H1 (cell line): ENCODE measurements at regions not wholly inside any gene's neighbourhood (a gene's known extent, or its start where the extent isn't known, plus 50 kb on each side); places are given as distances from the start of the nearest gene placed in this dataset.

Source experiments
- CTCF ChIA-PET: fragments of 300-600 bp; sonication (Branson Sonifier 250); formaldehyde crosslinking; loops from one replicate; lab custom pipeline; 2021; ENCODE audit not compliant: partially characterized antibody; lab: Charles Lee
- POLR2A ChIA-PET: fragments of 300-600 bp; sonication (Branson Sonifier 250); formaldehyde crosslinking; loops from one replicate; lab custom pipeline; 2021; ENCODE audit warnings: inconsistent platforms; ENCODE audit not compliant: partially characterized antibody; lab: Charles Lee
- DNase-seq, 2 experiments: peaks; one replicate each; pipeline versions ENCODE4 v3.0.0 to v3.0.0-alpha.2; 2010 to 2022; ENCODE audit warnings: low spot score in 2 of 2, low read depth in 1 of 2, mixed read lengths in 1 of 2
- FAIRE-seq: peaks from 2 replicates; lab custom pipeline; 2011; peaks lifted over from hg19 to GRCh38; lab: Jason Lieb, UNC
- H2AFZ ChIP-seq: 2 replicates; pipeline ENCODE4 v1.8.1; 2012; ENCODE audit warnings: low read length, inconsistent platforms
- H2AK5ac ChIP-seq: 2 replicates; pipeline ENCODE4 v1.6.1; 2013; ENCODE audit warnings: low read depth, low read length
- H2BK120ac ChIP-seq: replicated peaks from 2 replicates; pipeline ENCODE3; 2013; ENCODE audit warnings: low read depth, low read length, inconsistent platforms
- H2BK12ac ChIP-seq: 2 replicates; pipeline ENCODE4 v1.6.1; 2013; ENCODE audit warnings: low read depth, low read length
- H2BK15ac ChIP-seq: 2 replicates; pipeline ENCODE4 v1.6.1; 2013; ENCODE audit warnings: low read length
- H2BK20ac ChIP-seq: 2 replicates; pipeline ENCODE4 v1.6.1; 2013; ENCODE audit warnings: low read length
- H2BK5ac ChIP-seq: 2 replicates; pipeline ENCODE4 v1.6.1; 2013; ENCODE audit warnings: low read depth, low read length
- H3K14ac ChIP-seq: 2 replicates; pipeline ENCODE4 v1.6.1; 2013; ENCODE audit warnings: inconsistent platforms; ENCODE audit not compliant: insufficient read length
- H3K18ac ChIP-seq: 2 replicates; pipeline ENCODE4 v1.6.1; 2013; ENCODE audit warnings: low read length; ENCODE audit errors: extremely low read depth
- H3K23ac ChIP-seq: 2 replicates; pipeline ENCODE4 v1.6.1; 2013; ENCODE audit warnings: inconsistent platforms; ENCODE audit not compliant: insufficient read length
- H3K23me2 ChIP-seq: 2 replicates; pipeline ENCODE4 v1.6.1; 2013; ENCODE audit warnings: low read depth, low read length
- H3K27ac ChIP-seq: 2 replicates; pipeline ENCODE4 v1.6.1; 2011; ENCODE audit warnings: low read depth, low read length, inconsistent platforms
- H3K27me3 ChIP-seq, 4 experiments: replicated peaks in 1 of 4; 1 replicate in 1 of 4; 2 replicates in 3 of 4; pipeline versions ENCODE4 v1.6.1 to v1.8.1; 2011 to 2013; ENCODE audit warnings: low read length in 3 of 4, mild to moderate bottlenecking in 3 of 4, inconsistent platforms in 2 of 4, mixed read lengths in 2 of 4, moderate library complexity in 1 of 4; ENCODE audit not compliant: control insufficient read depth in 3 of 4, insufficient read depth in 3 of 4; ENCODE audit errors: extremely low read depth in 1 of 4
- H3K36me3 ChIP-seq, 4 experiments: 2 replicates each; pipeline versions ENCODE4 v1.6.1 to v1.8.1; 2011 to 2013; ENCODE audit warnings: mild to moderate bottlenecking in 4 of 4, low read length in 3 of 4, moderate library complexity in 2 of 4, control low read depth in 1 of 4, inconsistent platforms in 1 of 4; ENCODE audit not compliant: insufficient read depth in 4 of 4, control insufficient read depth in 2 of 4
- H3K4ac ChIP-seq: replicated peaks from 2 replicates; pipeline ENCODE3; 2013; ENCODE audit warnings: low read length, low read depth, mixed read lengths, inconsistent platforms; ENCODE audit not compliant: insufficient read length
- H3K4me1 ChIP-seq, 4 experiments: replicated peaks in 1 of 4; 1 replicate in 1 of 4; 2 replicates in 3 of 4; pipeline versions ENCODE4 v1.6.1 to v1.8.1; 2011 to 2013; ENCODE audit warnings: low read length in 3 of 4, inconsistent platforms in 2 of 4, mixed read lengths in 1 of 4; ENCODE audit not compliant: insufficient read depth in 4 of 4, control insufficient read depth in 3 of 4
- H3K4me2 ChIP-seq, 2 experiments: 2 replicates each; pipeline versions ENCODE4 v1.6.1 to v1.8.1; 2011 to 2013; ENCODE audit warnings: low read depth in 2 of 2, low read length in 2 of 2, control low read depth in 1 of 2, inconsistent platforms in 1 of 2, mild to moderate bottlenecking in 1 of 2; ENCODE audit not compliant: insufficient read depth in 1 of 2
- H3K4me3 ChIP-seq, 4 experiments: fragments of 200-600, 300-600 bp in 1 of 4; sonication (generic), shearing (Covaris generic), sonication (Bioruptor Twin) in 1 of 4; 2 replicates each; pipeline versions ENCODE4 v1.5.1 to v1.8.1; 2011 to 2016; ENCODE audit warnings: low read length in 4 of 4, low read depth in 3 of 4, control low read depth in 2 of 4, inconsistent platforms in 2 of 4, mild to moderate bottlenecking in 2 of 4, mixed read lengths in 1 of 4, moderate library complexity in 1 of 4; ENCODE audit not compliant: insufficient read depth in 2 of 4; ENCODE audit errors: extremely low read depth in 1 of 4
- H3K56ac ChIP-seq: replicated peaks from 2 replicates; pipeline ENCODE3; 2013; ENCODE audit warnings: low read depth, mild to moderate bottlenecking, mixed read lengths, low read length, inconsistent platforms; ENCODE audit not compliant: insufficient read length
- H3K79me1 ChIP-seq: 2 replicates; pipeline ENCODE4 v1.6.1; 2013; ENCODE audit warnings: low read depth, low read length, control low read depth
- H3K79me2 ChIP-seq, 2 experiments: 2 replicates each; pipeline versions ENCODE4 v1.6.1 to v1.8.1; 2012 to 2013; ENCODE audit warnings: low read length in 2 of 2, mild to moderate bottlenecking in 2 of 2, inconsistent platforms in 1 of 2; ENCODE audit not compliant: insufficient read depth in 2 of 2, control insufficient read depth in 1 of 2
- H3K9ac ChIP-seq, 4 experiments: replicated peaks in 1 of 4; 1 replicate in 1 of 4; 2 replicates in 3 of 4; pipeline versions ENCODE4 v1.6.1 to v1.8.1; 2011 to 2013; ENCODE audit warnings: low read depth in 3 of 4, low read length in 3 of 4, control low read depth in 2 of 4, mild to moderate bottlenecking in 2 of 4, moderate library complexity in 2 of 4, inconsistent platforms in 1 of 4; ENCODE audit errors: extremely low read depth in 1 of 4
- H3K9me3 ChIP-seq, 2 experiments: 2 replicates each; pipeline versions ENCODE4 v1.6.1 to v1.8.1; 2012 to 2013; ENCODE audit warnings: mild to moderate bottlenecking in 2 of 2, moderate library complexity in 2 of 2, control low read depth in 1 of 2, inconsistent platforms in 1 of 2, low read depth in 1 of 2, low read length in 1 of 2, mixed read lengths in 1 of 2; ENCODE audit not compliant: insufficient read depth in 2 of 2
- H4K20me1 ChIP-seq, 2 experiments: replicated peaks in 1 of 2; 2 replicates each; pipeline versions ENCODE3 to v1.8.1; 2011 to 2013; ENCODE audit warnings: inconsistent platforms in 2 of 2, low read length in 2 of 2, mild to moderate bottlenecking in 1 of 2; ENCODE audit not compliant: insufficient read depth in 2 of 2, control insufficient read depth in 1 of 2
- H4K5ac ChIP-seq: 2 replicates; pipeline ENCODE4 v1.6.1; 2013; ENCODE audit warnings: low read length, low read depth, mixed read lengths, inconsistent platforms; ENCODE audit not compliant: insufficient read length
- H4K8ac ChIP-seq: 2 replicates; pipeline ENCODE4 v1.8.0; 2013; ENCODE audit warnings: mild to moderate bottlenecking, moderate library complexity, low read length, inconsistent platforms; ENCODE audit not compliant: insufficient read depth; ENCODE audit errors: extremely low read depth
- H4K91ac ChIP-seq: replicated peaks from 2 replicates; pipeline ENCODE3; 2013; ENCODE audit warnings: low read length, mixed read lengths, inconsistent platforms; ENCODE audit not compliant: insufficient read length
- BCL11A ChIP-seq, 2 experiments: IDR thresholded peaks; one replicate each; pipeline ENCODE4 v1.6.1; 2011; ENCODE audit warnings: low read depth in 2 of 2, low read length in 2 of 2, mild to moderate bottlenecking in 2 of 2
- CHD1 ChIP-seq: IDR thresholded peaks from 2 replicates; pipeline ENCODE4 v1.6.1; 2012; ENCODE audit warnings: low read depth, low read length, improper control_type of control experiment
- CTCF ChIP-seq, 3 experiments: IDR thresholded peaks; 1 replicate in 2 of 3; 2 replicates in 1 of 3; pipeline versions ENCODE4 v1.5.1 to v1.6.1; 2011; ENCODE audit warnings: low read length in 3 of 3, mild to moderate bottlenecking in 3 of 3, inconsistent platforms in 2 of 3, low read depth in 1 of 3, moderate library complexity in 1 of 3; ENCODE audit not compliant: insufficient read depth in 1 of 3; ENCODE audit errors: control extremely low read depth in 1 of 3
- SRF ChIP-seq: IDR thresholded peaks from 2 replicates; pipeline ENCODE4 v1.6.1; 2011; ENCODE audit warnings: mild to moderate bottlenecking, low read depth, low read length, moderate library complexity
- SUZ12 ChIP-seq: fragments of 200-600 bp; sonication (generic); IDR thresholded peaks from 2 replicates; pipeline ENCODE4 v1.6.1; 2012; ENCODE audit warnings: mild to moderate bottlenecking, inconsistent platforms, low read length, moderate library complexity, mixed read lengths
- TAF1 ChIP-seq: IDR thresholded peaks from 2 replicates; pipeline ENCODE4 v1.6.1; 2011; ENCODE audit warnings: mild to moderate bottlenecking, low read depth, low read length
- WGBS, 2 experiments: shearing (Covaris generic) in 1 of 2; methylation state at CpG; one replicate each; pipeline versions ENCODE4 v1.1.6 to v1.1.7; 2013 to 2015; ENCODE audit warnings: low lambda C conversion rate in 2 of 2, mixed read lengths in 2 of 2, inconsistent platforms in 1 of 2, low coverage in 1 of 2, missing lambda C conversion rate in 1 of 2; ENCODE audit not compliant: insufficient replicate concordance in 2 of 2, insufficient coverage in 1 of 2, insufficient read length in 1 of 2; ENCODE audit errors: extremely low coverage in 1 of 2, missing lambda C conversion rate in 1 of 2; 5-methylcytosine and 5-hydroxymethylcytosine counted together

- Histone ChIP-seq H2AK5ac (no peak overlapping the region), H3K56ac (no peak overlapping the region), H4K91ac (no peak overlapping the region), H3K27me3 (peaks cover 0 to 2% (median 0%) of the 10 kb centered on the region in 4 experiments; a peak in 1 of 7 replicates), H3K79me2 (no peaks in the 10 kb centered on the region), H2AFZ (no peak overlapping the region), H3K9ac (no peak overlapping the region), H2BK5ac (no peak overlapping the region), H3K23me2 (no peaks in the 10 kb centered on the region), H3K23ac (no peak overlapping the region), H4K20me1 (no peaks in the 10 kb centered on the region), H3K14ac (no peak overlapping the region), H3K79me1 (no peaks in the 10 kb centered on the region), H2BK15ac (no peak overlapping the region), H3K4me3 (no peak overlapping the region), H3K4me1 (peaks cover 0 to 10% (median 2%) of the 10 kb centered on the region in 4 experiments; a peak in 3 of 7 replicates), H4K5ac (no peak overlapping the region), H2BK20ac (no peak overlapping the region), H3K36me3 (no peaks in the 10 kb centered on the region), H3K18ac (no peak overlapping the region), H3K4ac (no peak overlapping the region), H3K9me3 (peaks cover 3 to 8% of the 10 kb centered on the region in 2 experiments; a peak in 2 of 4 replicates), H2BK12ac (peak overlapping the region; percentile 51; the same call in 1 of the 2 replicates), H4K8ac (no peak overlapping the region), H2BK120ac (no peak overlapping the region), H3K4me2 (no peak overlapping the region), H3K27ac (no peak overlapping the region)
- ChIA-PET POLR2A (interaction anchor here (2.1 kb wide), 1 partner anchor 166 kb away, joined by 6 read pairs; the partner anchor contains the start of gene SEMA6A), CTCF (interaction anchor here (0.7 to 1.8 kb wide), 4 partner anchors 8 to 26 kb away, joined by 3 to 9 read pairs (median 6); no protein-coding TSS in a partner anchor)
- WGBS, 2 experiments: 95% methylated on average over 1 of the region's 1 CpG; no CpG with 5 or more reads in 1 of the 2 experiments
- TF ChIP-seq BCL11A (IDR thresholded peaks at IDR 0.05; ENCODE audit: low read depth in 2 of 2, low read length in 2 of 2): no peak
- no peak for TF ChIP-seq CTCF (IDR thresholded peaks at IDR 0.05; ENCODE audit: control extremely low read depth in 1 of 3, insufficient read depth in 1 of 3, low read depth in 1 of 3, low read length in 3 of 3)
- TF ChIP-seq TAF1: no peak
- no peak for TF ChIP-seq SUZ12
- TF ChIP-seq CHD1: no peak
- no peak for TF ChIP-seq SRF
- DNase-seq (no peak), FAIRE-seq (no peak)
These were observed 166.1 kb upstream of the SEMA6A start for GRCh38 chr5:116740771-116741170.
